Suppressor macrophage treated with lipopolysaccharide for 1 hour (primary cell): ENCODE measurements at regions not wholly inside any gene's neighbourhood (a gene's known extent, or its start where the extent isn't known, plus 50 kb on each side); places are given as distances from the start of the nearest gene placed in this dataset.
A peak's percentile ranks its signal among the peaks of the same experiment; 100 is the strongest.

Experiments used
- DNase-seq, 3 donors: peaks; one replicate each; pipeline ENCODE4 v3.0.0-alpha.2; 2020 to 2022

DNA sequence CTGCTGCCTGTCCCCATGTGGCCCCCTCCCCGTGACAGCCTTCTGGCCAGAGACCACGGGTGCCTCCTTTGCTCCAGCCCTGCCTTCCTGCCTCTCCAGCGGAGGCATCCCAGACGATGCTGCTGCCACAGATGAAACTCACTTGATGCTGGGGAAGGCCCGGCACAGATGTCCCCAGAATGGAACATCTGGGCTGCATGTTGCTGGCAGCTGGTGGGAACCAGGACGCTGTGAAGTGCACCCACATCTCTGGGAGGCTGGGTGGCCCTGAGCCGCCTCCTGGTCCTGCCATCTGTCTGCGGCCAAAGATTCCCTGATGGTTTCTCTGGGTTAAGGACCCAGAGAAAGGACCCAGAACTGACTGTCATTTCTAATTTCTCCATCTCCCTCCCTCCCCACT, 51.9 kb upstream of the PTPRS start:
- DNase-seq: no peak

DNA sequence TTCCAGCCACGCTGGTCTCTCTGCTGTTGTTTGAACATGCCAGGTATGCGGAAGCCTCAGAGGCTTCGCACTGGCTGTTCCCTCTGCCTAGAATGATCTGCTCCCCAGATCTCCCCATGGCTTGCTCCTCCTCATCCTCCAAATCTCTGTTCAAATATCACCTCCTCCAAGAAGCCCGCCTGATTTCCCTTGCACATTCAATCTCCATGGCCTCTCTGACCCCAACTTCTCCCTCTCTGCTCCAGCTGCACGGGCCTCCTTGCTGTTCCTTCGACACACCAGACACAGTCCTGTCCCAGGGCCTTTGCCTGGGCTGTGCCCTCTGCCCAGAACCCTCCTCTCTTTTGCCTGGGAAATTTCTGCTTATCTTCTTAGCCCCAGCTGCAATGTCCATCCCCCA, 52.5 kb upstream of the PTPRS start:
- no peak for DNase-seq

DNA sequence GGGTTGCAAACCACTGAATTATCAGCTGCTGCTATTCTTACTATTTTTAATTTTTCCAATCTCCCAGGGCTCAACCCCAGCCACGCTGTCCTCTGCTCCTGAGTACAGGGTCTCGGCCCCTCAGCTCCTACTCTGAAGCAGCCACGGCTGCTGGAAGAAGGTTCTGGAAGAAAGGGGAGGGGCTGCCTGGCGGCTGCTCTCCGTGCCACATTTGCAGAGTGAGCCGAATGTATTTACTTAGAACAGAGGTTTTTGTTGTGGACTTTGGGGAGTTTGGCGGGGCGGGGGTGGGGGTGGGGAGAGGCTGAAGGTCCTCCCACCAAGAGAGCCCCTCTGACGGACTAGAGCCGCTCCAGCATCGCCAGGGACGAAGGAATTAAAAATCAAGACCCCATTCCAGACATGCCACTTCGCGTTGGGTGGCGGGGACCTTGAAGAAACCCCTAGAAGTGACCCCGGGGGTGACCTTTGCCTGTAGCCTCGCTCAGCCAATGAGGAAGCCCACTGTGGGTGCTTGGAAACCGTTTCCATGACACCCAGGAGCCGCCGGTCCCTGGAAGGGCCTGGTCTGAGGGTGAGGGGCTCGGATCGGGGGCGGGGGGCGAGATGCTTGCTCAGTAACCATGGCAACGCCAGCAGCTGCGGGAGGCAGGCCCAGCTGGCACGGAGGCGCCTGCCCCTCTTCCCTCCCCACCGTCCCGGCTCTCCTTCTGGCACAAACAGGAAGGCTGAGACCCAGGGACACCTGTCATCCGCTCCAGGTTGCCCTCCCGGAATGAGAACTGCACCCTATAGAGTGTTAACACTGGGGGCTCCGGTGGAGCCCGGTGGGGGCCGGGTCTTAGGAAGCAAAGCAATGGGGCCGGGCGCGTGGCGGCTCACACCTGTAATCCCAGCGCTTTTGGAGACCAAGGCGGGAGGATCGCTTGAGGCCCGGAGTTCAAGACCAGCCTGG, 54.2 kb upstream of the PTPRS start:
- DNase-seq: no peak

DNA sequence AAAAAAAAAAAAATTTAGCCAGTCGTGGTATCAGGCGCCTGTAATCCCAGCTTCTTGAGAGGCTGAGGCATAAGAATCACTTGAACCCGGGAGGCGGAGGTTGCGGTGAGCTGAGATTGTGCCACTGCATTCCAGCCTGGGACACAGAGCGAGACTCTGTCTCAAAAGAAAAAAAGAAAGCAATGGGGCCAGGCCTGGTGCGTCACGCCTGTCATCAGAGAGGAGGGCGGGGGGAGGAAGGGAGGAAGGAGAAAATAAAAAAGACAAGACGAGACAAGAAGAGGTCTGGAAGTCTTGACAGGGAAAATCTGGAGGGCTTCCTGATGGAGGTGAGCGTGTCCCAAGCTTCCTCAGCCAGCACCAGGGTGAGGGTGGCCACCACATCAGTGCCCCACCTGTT, 54.9 kb upstream of the PTPRS start:
- DNase-seq: no peak

DNA sequence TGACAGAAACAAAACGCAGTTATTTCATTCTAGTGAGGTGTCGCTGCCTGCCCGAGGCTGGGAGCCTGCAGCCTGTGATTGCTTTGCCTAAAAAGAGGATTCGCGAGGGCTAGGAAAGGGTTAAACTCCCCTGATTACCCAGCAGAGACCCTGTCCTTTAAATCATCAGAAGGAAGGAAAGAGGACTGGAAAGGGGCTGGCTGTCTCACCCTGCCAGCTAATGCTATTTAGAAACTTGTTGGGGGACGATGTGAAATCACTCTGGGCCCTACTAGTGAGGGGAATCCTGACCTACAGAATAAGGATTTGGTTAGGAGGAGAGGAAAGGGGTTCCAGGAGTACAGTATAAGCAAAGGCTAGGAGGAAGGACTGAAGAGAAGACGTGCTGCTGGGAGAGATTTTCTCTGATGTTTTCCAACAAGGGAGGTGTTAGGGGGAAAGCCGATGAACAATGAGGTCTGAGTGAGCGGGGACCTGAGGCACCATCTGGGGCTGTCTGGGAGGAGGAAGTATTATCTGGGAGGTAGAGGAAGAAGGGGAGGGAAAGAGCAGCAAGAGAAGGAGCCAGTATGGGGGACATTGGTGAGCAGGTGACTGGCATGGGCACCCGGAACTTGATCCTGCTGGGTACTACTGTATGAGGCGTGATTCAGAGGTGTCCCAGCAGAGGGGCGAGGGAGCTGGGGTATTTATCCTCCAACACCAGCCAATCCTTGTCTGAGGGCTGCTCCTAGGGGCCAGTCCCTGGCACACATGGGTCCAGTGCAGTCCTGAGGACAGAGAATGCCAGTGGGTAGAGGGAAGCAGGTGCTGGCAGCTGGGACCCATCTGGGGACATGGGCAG, 55.7 kb upstream of the PTPRS start:
- no peak for DNase-seq

DNA sequence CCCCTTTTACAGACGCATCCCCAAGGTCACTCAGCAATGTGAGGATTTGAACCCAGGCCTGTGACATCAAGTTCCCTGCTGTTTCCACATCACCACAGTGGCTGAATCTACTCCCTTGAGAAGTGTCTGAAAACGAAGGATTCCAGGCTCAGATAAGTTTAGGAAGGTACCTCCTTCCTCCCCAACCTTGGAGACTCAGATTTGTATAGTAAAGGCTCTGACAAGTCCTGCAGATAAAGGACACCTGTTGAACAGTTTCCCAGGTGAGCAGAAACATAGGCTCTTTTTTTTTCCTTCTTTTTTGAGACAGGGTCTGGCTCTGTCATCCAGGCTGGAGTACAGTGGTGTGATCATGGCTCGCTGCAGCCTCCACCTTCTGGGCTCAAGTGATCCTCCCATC, 56.4 kb upstream of the PTPRS start:
- DNase-seq: no peak

DNA sequence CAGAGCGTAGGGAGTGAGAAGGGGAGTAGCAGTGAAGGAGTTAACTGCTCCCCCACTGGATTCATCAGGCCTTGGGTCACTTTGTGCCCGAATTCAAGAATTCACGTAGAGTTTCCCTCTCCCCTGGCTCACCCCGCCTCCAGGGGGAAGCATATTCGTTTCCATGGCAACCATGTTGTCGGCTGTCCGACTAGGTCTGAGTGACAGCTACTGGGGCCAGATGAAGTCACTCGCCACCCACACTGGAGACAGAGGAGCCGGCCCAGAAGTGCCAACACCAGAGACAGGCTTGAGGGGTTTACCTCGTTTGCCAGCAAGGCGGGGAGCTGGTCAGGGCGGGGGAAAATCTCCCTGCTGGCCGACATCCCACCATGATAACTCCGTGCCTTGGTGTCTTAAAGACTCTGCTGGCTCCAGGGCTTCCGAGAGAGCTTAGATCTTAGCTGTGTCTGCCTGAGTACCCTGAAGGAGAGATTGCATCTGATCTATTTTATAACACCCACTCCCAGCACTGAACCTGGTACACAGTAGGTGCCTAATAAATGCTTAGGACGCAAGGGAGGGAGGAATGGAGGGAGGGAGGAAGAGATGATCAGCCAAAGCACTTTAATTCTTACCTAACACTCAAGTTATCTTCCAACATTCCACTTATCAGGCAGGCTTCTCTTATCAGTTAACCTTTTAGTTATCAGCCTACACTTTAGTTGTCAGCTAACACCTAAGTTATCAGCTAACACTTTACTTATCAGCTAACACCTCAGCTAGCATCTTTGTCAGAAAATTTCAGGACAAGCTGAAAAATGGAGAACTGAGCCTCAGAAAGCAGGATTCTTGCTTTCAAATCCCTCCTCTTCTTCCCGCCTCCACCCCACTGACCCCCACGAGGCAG, 57.2 kb upstream of the ZNRF4 start:
- DNase-seq: peak; percentile 60 to 75 (median 67)

DNA sequence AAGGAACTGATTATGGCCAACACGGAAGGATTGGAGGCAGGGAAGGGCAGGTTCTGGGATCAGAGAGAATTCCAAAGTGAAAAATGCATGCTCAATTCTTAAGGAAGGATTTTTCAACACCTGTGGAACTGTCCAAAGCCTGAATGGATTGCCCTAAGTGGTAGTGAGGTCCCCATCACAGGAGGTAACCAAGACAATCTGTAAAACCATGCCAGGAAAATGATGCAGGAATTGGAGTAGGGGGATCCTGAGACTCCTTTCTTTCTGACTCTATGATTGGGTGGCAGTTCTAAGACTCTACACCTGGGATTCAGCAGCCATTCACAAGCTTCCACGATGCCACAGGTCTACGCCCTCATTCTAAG, 56.5 kb upstream of the ZNRF4 start:
- no peak for DNase-seq

DNA sequence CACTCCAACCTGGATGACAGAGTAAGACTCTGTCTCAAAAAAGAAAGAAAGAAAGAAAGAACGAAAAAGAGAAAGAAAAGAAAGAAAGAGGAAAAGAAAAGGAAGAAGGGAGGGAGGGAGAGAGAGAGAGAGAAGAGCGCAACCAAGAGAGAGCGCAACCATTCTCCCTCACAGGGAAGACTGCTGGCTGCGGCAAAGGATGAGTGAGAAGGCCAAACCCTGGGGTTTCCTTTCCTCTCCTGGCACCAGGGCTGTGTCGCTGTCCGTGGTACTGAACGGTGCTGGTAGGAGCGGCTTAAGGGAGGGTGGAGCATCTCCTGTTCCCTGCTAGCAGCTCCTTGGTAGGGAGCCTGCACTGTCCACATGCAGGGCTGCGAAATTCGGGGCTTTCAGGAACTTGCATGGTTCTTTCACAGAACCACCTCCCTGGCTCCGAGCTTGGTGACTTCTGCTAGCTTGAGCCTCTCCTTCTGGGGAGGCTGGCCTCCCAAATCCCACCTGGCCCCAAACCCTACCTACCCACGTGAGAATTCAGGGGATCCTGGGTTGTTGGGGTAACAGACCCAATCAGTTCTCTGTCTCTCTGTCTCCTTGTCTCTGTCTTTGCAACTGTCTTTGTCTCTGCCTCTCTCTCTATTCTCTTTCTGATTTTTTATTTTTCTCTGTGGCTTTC, 51.1 kb upstream of the ZNRF4 start:
- peak; percentile 66 to 90 (median 80) for DNase-seq
